Stimulated activated CD8-positive, alpha-beta memory T cell treated with anti-CD3 and anti-CD28 coated beads, Interleukin-12 subunit alpha, Interleukin-12 subunit beta, amount 100 ng/mL, for 24 hours (primary cell): ENCODE measurements at regions not wholly inside any gene's neighbourhood (a gene's known extent, or its start where the extent isn't known, plus 50 kb on each side); places are given as distances from the start of the nearest gene placed in this dataset.
"Not testable (repeated sequence)": the region's sequence is repeated elsewhere in the genome, so short reads cannot be mapped to it uniquely, and the experiment has no call there.

Source experiments
- DNase-seq: peaks from one replicate; pipeline ENCODE4 v3.0.0-alpha.2; 2020; ENCODE audit errors: extremely low read depth

DNA sequence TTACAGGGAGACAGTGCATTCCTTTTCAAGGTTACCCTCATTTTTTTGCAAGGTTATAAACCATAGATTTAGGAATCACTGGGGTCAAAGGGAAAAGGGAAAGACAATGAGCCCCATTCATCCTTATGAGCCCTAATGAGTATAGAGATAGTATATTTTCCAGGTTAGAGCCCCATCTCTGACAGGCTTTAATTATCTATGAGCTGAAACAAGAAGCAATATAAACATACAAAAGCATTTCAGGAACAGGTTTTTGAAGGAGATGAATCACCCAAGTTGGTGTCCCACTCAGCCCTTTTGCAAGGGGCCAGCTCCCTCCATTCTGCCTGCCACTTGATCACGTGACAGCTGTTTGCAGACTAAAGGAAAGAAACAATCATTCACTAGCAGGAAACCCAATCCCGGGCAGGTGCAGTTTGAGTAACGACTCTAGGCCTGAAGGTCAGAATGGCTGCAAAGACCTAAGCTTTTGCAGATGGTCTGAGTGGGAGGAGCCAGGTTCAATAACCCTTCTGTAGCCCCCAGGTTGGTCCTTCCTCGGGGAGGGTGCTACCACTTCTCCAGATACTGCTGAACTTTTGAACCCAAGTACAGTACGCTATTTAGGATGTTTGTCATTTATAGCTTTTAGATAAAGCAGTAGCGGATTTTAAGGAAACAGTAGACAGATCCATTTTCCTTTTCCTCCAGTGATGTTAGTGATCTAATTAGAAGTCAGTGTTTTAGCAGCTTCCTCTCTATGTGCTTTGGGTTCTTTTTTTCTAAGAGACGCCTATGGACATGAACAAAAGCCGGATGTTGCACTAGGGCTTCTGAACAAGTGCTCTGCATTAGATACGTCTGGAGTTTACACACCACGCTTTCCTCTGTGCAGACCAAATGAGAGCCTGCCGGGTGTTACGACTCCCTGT, 253.2 kb downstream of the SOX4 start:
- DNase-seq, result no peak

DNA sequence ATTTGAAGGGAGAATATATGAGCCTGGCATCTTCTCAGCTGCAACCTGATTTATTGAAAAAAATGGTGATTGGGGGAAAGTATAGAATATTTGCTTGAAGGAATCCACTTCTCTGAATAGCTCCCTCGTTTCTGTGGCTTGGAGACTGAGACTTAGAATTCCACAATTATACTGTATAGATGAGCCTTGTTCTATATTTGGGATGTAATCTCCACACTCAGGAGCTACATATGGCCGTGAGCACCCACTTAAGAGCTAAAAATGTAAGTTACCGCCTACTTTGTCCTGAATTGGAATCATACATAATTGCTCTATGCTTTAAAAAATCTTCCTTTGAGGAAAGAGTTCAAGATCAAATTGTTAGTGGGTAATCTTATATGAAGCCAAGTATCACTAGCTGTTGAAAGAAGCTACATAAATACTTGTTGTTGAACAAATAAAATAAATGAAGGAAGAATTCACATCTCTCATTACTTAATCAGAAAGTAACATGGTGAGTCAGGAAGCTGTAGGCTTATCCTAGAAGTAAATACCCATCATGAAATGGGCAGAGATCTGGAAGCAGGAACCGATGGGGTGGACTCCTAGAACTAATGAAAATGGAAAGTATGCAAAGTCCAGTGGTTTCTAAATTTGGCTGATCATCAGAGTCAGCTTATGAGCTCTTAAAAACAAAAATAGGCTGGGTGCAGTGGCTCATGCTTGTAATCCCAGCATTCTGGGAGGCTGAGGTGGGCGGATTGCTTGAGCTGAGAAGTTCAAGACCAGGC, 254.3 kb downstream of the SOX4 start:
- DNase-seq, result no peak

DNA sequence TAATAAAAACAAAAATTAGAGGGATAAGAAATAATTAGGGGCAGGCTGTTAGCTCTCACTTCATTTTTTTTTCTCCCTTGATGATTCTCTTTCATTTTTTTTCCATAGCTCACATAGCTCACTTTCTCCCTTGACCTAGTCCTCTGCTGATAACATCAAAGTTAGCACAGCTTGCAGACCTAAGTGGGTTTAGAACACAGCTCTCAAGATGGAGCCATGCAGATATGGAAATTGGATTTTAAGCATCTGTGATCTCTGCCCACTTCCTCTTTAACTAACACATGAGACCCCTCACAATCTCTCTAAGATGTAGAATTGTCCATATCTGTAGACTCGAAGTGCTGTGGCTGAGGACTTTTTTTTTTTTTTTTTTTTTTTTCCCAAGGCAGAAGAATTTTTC, 257.1 kb downstream of the SOX4 start:
- DNase-seq, result no peak

DNA sequence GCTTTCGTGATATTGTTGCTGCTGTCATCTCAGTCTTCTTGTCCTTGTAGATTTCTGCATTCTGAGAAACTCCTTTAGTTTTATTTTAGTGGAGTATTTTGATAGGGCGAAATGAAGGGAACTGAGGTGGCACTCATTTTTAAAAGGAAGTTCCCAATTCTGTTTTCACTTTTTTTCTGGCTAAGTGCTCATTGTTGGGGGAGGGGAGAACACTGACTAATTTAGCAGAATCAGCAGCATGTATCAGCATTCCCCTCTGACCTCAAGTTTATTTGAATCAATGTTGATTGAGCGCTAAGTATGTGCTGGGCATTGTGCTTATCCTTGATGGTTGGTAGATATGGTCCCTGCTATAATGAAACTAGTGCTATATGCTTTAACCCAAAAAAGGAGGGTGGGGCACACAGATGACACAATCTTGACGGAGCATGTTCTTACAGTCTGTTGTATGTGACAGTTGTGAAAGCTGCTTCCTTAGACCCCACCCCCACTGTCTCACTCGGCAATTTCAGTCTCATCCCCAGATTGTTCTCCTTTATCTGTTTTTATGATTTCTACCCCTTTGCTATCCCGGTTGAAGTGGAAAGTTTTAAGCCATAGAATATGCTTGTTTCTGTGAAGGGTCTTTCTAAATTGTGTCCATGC, 262.4 kb downstream of the SOX4 start:
- DNase-seq, result no peak

DNA sequence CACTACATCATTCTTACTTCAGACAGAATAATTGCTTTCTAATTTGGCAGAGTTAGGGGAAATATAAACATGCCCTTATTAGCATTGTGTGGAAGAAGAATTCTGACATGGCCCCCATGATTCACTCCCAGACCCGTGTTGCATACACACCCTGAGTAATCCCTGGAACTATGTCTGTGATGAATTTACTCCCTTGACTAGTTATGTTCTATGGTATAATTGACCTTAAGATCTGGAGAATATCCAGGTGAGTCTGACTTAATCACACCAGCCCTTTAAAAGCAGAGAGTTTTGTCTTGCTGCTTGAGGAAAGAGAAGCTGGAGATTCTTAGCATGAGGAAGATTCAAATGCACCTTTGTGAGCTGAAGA, 262.9 kb downstream of the SOX4 start:
- no peak for DNase-seq

- DNase-seq, result no peak
These were observed 263.3 kb downstream of the SOX4 start for GRCh38 chr6:21856844-21857243.

- DNase-seq, result no peak
These were observed 264.5 kb downstream of the SOX4 start for GRCh38 chr6:21858076-21858475.

GRCh38 chr6:21859193-21859735, 265.7 kb downstream of the SOX4 start:
- no peak for DNase-seq

GRCh38 chr6:21861942-21862341, 268.4 kb downstream of the SOX4 start:
- no peak for DNase-seq

DNA sequence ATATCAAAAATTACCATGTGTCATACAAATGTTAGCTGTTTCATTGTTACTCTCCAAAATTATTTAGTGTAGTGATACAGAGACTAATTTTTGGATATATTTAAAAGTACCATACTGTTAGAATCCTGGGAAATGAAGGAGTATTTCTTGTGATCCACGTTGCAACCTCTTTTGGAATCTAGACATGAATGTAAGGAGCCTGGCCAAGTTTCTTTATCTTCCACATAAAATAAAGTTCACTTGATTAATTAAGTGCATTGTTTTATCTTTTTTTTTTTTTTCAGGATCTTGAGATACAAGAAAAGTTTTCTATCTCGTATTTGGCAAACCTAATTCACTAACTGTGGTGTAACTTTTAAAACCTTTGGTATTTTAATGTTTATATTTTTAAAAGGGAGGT, 270.7 kb downstream of the SOX4 start:
- no peak for DNase-seq

- no peak for DNase-seq
These were observed 274.7 kb downstream of the SOX4 start for GRCh38 chr6:21868226-21868625.

GRCh38 chr6:21869085-21869771, 275.7 kb downstream of the SOX4 start:
- DNase-seq, result no peak

DNA sequence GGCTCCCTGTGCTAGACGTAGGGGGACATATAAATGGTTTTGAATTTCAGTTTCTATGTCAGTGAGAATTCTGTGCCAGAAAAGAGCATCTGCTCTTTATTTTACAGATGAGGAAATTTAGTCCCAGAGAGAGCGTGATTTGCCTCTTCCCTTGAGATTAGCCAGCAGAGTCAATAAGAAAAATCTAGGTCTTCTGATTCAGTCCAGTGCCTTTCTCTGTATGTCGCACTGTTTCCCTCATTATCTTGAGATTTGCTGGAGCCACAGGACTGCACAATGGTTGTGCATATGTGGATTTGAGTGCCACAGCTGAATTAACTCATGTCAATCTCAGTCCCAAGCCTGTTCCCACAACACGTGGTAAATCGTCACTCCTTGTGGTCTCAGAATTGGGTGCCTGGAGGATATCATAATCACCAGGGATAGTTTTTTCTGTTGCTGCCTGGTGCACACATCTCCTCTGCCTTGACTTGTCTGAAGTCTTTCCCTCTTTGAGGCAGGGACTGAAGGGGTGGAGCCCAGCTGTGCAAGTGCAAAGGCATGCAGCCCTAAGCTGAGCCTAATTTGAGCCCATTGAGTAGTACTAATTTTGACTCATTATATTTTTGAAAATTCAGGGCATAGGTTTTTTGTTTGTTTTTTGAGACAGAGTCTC, 276.7 kb downstream of the SOX4 start:
- no peak for DNase-seq

GRCh38 chr6:21871831-21872230, 278.3 kb downstream of the SOX4 start:
- DNase-seq, result no peak

DNA sequence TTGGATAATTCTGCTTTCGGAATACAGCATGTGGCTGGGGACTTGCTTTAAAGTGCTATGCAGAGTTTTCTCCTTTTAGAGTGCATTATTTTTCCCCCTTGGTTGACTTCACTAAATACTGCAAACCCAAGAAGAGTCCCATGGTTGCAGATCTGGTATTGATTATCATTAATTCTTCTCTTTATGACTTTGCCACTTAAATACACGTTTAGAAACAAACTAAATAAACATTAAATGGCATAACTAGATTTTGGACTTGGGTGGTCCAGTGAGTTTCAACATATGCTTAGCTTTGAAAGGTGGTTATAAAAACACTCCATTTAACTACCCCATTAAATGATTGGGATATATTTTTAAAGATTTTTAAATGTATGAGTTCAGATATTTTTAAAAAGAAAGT, 279.2 kb downstream of the SOX4 start:
- DNase-seq, result no peak

- no peak for DNase-seq
These were observed 280.0 kb downstream of the SOX4 start for GRCh38 chr6:21873562-21873961.

DNA sequence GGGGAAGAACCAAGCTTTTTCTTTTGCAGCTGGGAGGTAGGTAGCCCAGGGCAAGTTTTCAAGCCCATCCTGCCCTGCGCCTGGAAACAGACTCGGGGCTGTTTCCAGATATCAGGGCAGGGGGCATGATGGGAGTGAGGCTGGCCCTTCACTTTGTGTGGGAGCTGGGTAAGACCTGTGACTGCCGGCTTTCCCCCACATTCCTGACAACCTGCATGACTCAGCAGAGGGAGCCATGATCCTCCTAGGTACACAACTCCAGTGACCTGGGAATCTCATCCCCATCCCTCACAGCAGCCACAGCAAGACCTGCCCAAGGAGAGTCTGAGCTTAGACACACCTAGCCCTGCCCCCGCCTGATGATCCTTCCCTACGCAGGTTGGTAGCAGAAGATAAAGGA, 280.8 kb downstream of the SOX4 start:
- DNase-seq, result no peak

GRCh38 chr6:21877037-21877436, 283.5 kb downstream of the SOX4 start:
- DNase-seq, result not testable (repeated sequence)

- DNase-seq, result not testable (repeated sequence)
These were observed 286.7 kb downstream of the SOX4 start for GRCh38 chr6:21880249-21880648.

DNA sequence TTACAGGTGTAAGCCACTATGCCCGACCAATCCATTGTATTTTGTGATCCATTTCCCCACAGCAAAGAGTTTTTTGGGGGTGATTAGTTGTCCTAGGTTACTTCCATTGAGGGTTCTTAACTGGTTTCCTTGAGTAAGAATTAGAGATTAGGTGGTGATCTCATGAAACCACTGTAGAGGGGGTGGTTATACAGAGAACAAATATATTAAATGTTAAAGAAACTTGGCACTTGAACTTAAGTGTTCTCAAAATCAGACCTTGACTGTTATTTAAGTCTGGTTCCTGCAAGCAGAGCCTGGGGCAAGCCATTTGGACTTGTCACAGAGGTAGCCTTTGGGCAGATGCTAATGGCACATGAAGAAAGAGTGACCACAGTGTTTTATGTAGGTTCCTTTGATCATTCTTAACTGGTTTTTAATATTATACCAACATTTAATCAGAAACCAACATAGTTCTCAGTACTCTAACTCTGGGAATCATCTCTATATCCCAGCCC, 288.5 kb downstream of the SOX4 start:
- DNase-seq, result no peak
